ENCODE measurements at regions not wholly inside any gene's neighbourhood (a gene's known extent, or its start where the extent isn't known, plus 50 kb on each side); places are given as distances from the start of the nearest gene placed in this dataset.

GRCh38 chr9:116075191-116075590 is 78.4 kb upstream of the PAPPA start:
- POLR2A ChIA-PET (ENCODE audit: low non-redundant PET) = no interaction called here
- CTCF ChIA-PET = interaction anchor here (0.7 to 1.1 kb wide), 2 partner anchors 8 to 577 kb away, joined by 3 read pairs; no protein-coding TSS in a partner anchor
- peak; percentile 48 for DNase-seq (ENCODE audit: low spot score)
- TF ChIP-seq CTCF (conservative IDR thresholded peaks at IDR 0.05; ENCODE audit: low read depth) = no peak
- H3K27ac ChIP-seq = no peak overlapping the region

- no peak overlapping the region for H3K27ac ChIP-seq
- ChIA-PET POLR2A (ENCODE audit: low non-redundant PET) (no interaction called here), CTCF (no interaction called here)
- TF ChIP-seq CTCF (conservative IDR thresholded peaks at IDR 0.05; ENCODE audit: low read depth) = no peak
- DNase-seq (ENCODE audit: low spot score) = no peak
Measured at GRCh38 chr9:116078640-116079039, 75.0 kb upstream of the PAPPA start.

- TF ChIP-seq CTCF (conservative IDR thresholded peaks at IDR 0.05; ENCODE audit: low read depth) = no peak
- no peak overlapping the region for H3K27ac ChIP-seq
- no peak for DNase-seq (ENCODE audit: low spot score)
- ChIA-PET CTCF (interaction anchor here (0.6 kb wide), 1 partner anchor 126 kb away, joined by 3 read pairs; no protein-coding TSS in a partner anchor), POLR2A (ENCODE audit: low non-redundant PET) (no interaction called here)
Measured at GRCh38 chr9:116080561-116080960, 73.0 kb upstream of the PAPPA start.

- ChIA-PET CTCF (interaction anchor here (0.6 kb wide), 1 partner anchor 127 kb away, joined by 3 read pairs; no protein-coding TSS in a partner anchor), POLR2A (ENCODE audit: low non-redundant PET) (no interaction called here)
- no peak overlapping the region for H3K27ac ChIP-seq
- DNase-seq (ENCODE audit: low spot score) = no peak
- no peak for TF ChIP-seq CTCF (conservative IDR thresholded peaks at IDR 0.05; ENCODE audit: low read depth)
Measured at GRCh38 chr9:116081435-116082115, 72.0 kb upstream of the PAPPA start.

- POLR2A ChIA-PET (ENCODE audit: low non-redundant PET) = no interaction called here
Measured at GRCh38 chr9:116083837-116084236, 69.8 kb upstream of the PAPPA start.

GRCh38 chr9:116084497-116084896 is 69.1 kb upstream of the PAPPA start:
- H3K27ac ChIP-seq = no peak overlapping the region
- no peak for TF ChIP-seq CTCF (conservative IDR thresholded peaks at IDR 0.05; ENCODE audit: low read depth)
- ChIA-PET POLR2A (ENCODE audit: low non-redundant PET) (no interaction called here), CTCF (interaction anchor here (0.7 kb wide), 2 partner anchors 41 to 1493 kb away, joined by 3 read pairs; no protein-coding TSS in a partner anchor)
- no peak for DNase-seq (ENCODE audit: low spot score)

More at GRCh38 chr9:116083837-116084236, 69.8 kb upstream of the PAPPA start:
- CTCF ChIA-PET = interaction anchor here (0.6 to 0.7 kb wide), 4 partner anchors 7 to 85 kb away, joined by 3 to 5 read pairs (median 4); no protein-coding TSS in a partner anchor
- no peak for DNase-seq (ENCODE audit: low spot score)
- no peak for TF ChIP-seq CTCF (conservative IDR thresholded peaks at IDR 0.05; ENCODE audit: low read depth)
- H3K27ac ChIP-seq = no peak overlapping the region

Measured in RWPE1 (cell line).